Stimulated activated CD4-positive, alpha-beta T cell treated with anti-CD3 and anti-CD28 coated beads, Interleukin-15, amount 100 ng/mL, for 1 hour (primary cell): ENCODE measurements at regions not wholly inside any gene's neighbourhood (a gene's known extent, or its start where the extent isn't known, plus 50 kb on each side); places are given as distances from the start of the nearest gene placed in this dataset.

ENCODE experiments used
- DNase-seq, 2 donors: peaks; one replicate each; pipeline ENCODE4 v3.0.0-alpha.2; 2020; ENCODE audit warnings: low read depth in 1 of 2, low spot score in 1 of 2

- DNase-seq = no peak
These were observed 128.9 kb upstream of the GATA6 start for GRCh38 chr18:22040533-22040932.

GRCh38 chr18:22043837-22044236 lies 125.6 kb upstream of the GATA6 start:
- no peak for DNase-seq

DNA sequence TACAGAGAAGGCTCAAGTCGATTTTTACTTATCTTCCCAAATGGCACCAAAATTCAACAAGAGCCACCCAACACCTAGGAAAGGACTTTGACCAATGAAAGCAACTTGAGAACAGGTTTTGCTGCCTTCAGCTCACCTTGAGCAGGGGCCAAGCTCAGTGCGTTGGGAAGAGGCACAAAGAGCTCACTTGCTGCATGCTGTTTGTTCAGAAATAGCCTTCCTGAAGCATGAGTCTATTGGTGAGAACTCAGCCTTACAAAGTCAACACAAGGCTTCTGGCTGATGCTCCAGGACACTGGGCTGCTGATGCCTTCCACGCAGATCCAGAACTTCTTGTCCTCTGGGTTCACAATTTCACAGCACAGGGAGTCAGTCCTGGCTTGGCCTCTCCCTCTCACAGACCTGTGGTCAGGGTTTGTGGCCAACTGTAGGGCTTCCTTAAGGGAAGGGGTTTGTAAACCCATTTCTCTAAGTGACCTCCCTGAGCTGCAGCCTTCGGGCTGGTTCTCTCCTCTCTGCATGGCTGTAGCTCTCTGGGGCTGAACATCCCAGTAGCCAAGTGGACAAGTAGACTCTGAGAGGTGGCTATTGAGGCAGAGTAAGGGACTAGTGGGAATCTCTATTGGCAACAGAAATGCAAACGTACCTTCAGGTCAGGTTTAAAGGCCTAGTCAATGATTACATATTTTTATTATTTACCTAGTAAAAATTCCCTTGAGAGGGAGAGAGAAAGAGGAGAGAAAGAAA lies 124.7 kb upstream of the GATA6 start:
- DNase-seq = no peak

- DNase-seq = no peak
These were observed 124.0 kb upstream of the GATA6 start for GRCh38 chr18:22045221-22045918.

DNA sequence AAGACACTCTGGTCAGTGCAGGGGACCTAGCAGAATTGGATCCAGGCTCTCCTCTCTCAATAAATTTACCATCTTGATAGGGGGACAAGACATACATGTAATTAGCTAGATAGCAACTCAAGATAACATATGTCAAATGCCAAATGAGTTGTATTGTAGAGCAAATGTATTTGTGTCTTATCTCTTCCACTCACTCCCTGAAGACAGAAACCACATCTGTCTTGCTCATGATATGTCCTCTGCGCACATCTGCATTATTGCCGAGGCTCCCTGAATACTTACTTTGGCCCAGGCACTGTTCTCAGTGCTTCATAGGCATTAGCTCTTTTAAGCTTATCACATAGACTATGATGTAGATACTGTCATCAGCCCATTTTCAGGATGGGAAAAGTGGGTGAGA lies 122.9 kb upstream of the GATA6 start:
- DNase-seq = no peak

DNA sequence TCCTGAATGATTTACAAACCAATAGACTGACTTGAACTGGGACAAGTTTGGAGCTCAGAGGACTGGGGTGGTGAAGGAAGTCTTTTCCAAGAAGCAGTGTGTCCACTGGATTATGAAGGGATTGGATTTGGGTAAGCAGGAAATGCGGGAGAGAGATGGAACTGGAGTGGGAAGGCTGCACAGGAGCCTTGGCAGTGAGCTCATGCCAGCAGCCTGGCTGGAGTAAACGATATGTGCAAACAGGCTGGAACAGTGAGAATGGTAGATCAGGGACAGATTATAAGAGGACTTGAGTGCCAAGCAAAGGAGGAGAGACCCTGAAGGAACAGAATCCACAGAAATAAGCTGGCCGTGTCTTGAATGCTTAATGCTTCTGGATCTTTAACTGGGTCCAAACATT lies 121.9 kb upstream of the GATA6 start:
- no peak for DNase-seq

DNA sequence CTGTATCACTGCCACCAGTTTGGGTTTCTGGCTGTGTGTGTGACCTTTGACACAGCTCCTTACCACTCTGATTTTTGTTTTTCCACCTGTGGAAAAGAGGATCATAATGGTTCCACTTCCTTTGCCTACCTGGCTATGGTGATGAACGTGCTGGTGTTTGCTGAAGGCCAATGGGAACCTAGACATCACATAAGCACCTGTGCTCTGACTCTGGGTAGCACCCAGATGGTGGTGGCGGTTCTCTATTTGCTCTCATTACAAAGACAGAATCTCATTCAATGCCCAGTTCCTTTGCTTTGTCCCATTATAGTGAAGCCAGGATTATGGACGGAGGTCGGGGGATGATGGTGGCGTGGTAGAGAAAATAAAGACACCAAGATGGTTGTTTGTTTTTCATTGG lies 121.2 kb upstream of the GATA6 start:
- DNase-seq = no peak

- no peak for DNase-seq
These were observed 120.3 kb upstream of the GATA6 start for GRCh38 chr18:22048932-22049615.

GRCh38 chr18:22052405-22053105 lies 116.8 kb upstream of the GATA6 start:
- DNase-seq = no peak

DNA sequence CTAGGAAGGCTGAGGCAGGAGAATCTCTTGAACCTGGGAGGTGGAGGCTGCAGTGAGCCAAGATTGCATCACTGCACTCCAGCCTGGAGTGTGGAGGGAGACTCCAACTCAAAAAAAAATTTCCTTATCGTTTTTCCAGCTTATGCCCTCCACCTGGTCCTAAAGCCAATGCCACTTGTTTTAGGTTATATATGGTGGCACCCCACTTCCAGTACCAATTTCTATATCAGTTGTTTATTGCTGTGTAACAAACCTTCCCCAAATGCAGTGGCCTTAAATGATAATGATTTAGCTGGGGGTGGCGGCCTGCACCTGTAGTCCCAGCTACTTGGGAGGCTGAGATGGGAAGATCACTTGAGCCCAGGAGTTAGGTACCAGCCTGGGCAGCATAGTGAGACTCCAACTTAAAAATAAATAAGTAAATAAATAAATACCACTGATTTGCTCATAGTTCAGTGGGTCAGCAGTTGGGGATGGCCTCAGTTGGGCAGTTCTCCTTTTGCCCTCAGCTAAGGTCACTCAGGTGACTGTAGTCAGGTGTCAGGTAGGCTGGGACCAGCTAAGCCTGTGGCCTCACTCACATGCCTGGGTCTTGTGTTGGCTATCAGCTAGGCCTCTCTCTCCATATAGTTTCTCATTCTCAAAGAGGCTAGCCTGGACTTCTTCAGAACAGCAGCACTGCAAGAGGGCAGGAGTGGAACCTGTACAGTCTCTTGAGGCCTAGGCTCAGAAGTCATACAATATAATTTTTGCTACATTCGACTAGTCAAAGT lies 113.7 kb upstream of the GATA6 start:
- DNase-seq = no peak

- DNase-seq = no peak
These were observed 112.4 kb upstream of the GATA6 start for GRCh38 chr18:22056950-22057349.

DNA sequence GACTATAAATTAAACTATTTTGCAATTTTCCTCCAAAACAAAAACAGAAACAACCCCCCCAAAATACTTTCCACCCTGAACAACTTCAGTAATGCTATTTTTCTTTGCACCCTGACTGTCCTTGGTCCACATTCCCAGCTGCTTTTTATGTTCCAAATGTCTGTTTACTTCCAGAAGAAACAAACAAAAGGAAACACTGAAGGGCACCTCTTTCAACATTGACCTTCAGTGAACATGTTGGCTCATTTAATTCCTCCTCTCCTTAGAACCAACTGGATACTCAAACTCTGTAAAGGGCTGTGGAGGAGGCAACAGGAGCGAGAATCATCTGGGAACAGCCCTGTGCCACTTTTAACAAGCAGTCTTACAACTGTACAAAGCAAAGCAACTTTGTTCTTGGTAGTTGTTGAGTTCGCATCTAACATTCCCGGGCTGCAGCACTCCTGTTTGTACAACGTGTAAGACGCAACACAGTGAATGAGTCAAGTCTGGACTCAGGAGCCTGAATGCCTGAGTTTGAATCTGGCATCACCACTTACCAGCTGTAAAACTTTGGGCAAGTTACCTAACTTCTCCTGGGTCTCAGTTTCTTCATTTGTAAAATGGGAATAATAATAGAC lies 111.4 kb upstream of the GATA6 start:
- no peak for DNase-seq

GRCh38 chr18:22060361-22060760 lies 109.0 kb upstream of the GATA6 start:
- no peak for DNase-seq

GRCh38 chr18:22063102-22063501 lies 106.3 kb upstream of the GATA6 start:
- DNase-seq = no peak

GRCh38 chr18:22063672-22064071 lies 105.7 kb upstream of the GATA6 start:
- no peak for DNase-seq

- DNase-seq = no peak
These were observed 104.8 kb upstream of the GATA6 start for GRCh38 chr18:22064581-22064980.

DNA sequence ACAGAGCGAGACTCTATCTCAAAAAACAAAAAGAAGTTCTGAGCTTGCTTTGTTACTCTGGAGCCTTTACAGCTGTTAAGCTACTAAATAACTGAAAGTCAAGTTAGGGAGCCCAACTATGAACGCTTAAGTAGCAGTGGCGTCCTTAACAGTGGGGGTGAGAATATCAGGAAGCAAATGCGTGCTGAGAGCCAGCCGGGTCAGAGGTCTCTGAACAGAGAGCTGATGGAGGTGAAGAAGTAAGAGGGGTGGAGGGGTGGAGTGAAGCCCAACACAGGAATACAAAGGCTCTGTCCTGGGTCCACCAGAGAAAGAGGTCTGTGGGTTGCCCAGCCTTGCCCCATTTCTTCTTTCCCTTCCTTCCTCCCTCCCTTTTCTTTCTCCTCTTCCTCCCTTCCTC lies 104.1 kb upstream of the GATA6 start:
- DNase-seq = no peak

DNA sequence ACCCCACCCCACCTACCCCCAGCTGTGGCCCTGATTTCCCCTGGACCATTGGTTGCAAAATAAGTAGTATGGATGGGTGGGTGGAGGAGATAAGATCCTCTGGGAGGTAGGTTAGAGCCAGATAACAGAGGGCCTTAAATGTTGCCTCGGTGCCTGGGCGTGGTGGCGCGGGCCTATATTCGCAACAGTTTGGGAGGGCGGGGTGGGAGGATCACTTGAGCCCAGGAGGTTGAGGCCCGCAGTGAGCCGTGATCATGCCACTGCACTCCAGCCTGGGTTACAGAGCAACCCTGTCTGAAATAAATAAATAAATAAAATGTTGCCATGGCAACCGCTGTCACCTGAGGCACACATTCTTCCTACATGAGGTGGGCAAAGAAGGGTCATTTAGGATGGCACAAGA lies 103.3 kb upstream of the GATA6 start:
- DNase-seq = no peak

GRCh38 chr18:22067109-22067508 lies 102.3 kb upstream of the GATA6 start:
- no peak for DNase-seq

DNA sequence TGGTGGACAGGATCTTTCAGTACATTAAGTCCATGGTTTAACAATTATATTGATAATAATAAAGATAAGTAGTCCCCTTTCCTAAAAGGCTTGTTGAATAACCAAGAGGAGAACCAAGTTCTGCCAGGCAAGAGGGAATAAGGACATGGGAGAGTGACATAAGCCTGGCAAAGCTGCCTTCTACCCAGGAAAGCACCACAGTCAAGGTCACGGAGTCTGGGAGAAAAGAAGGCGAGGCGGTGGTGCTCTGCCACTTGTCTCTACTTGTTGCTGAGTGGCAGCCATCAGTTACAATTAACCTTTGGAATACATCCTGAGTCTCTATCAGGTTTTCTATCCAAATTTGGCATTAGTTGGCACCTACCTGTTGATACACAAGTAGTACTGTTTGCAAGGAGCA lies 101.7 kb upstream of the GATA6 start:
- no peak for DNase-seq
